ENCODE measurements at regions not wholly inside any gene's neighbourhood (a gene's known extent, or its start where the extent isn't known, plus 50 kb on each side); places are given as distances from the start of the nearest gene placed in this dataset.

- Histone ChIP-seq H3K9me3 (ENCODE audit: control insufficient read depth, low read length) (peaks cover 6% of the 10 kb centered on the region), H3K4me3 (ENCODE audit: low read length) (no peak overlapping the region), H3K4me1 (ENCODE audit: control insufficient read depth, insufficient read depth, low read length) (peaks cover 37% of the 10 kb centered on the region), H3K9ac (ENCODE audit: low read length) (peak overlapping the region; percentile 56), H3K27me3 (replicated peaks; ENCODE audit: control insufficient read depth, insufficient read depth, low read length) (no peaks in the 10 kb centered on the region), H3K36me3 (ENCODE audit: control insufficient read depth, insufficient read depth, low read length, severe bottlenecking) (no peaks in the 10 kb centered on the region)
- peak; percentile 13 for DNase-seq (ENCODE audit: low read depth)
These were observed 496.2 kb upstream of the ZMIZ1 start for GRCh38 chr10:78572565-78572964.

- peaks cover 45% of the 10 kb centered on the region for H3K4me1 ChIP-seq (ENCODE audit: control insufficient read depth, insufficient read depth, low read length)
- no peaks in the 10 kb centered on the region for H3K36me3 ChIP-seq (ENCODE audit: control insufficient read depth, insufficient read depth, low read length, severe bottlenecking)
- DNase-seq (ENCODE audit: low read depth): no peak
- no peaks in the 10 kb centered on the region for H3K9me3 ChIP-seq (ENCODE audit: control insufficient read depth, low read length)
- no peaks in the 10 kb centered on the region for H3K27me3 ChIP-seq (replicated peaks; ENCODE audit: control insufficient read depth, insufficient read depth, low read length)
- no peak overlapping the region for H3K9ac ChIP-seq (ENCODE audit: low read length)
- H3K4me3 ChIP-seq (ENCODE audit: low read length): no peak overlapping the region
These were observed 494.2 kb upstream of the ZMIZ1 start for GRCh38 chr10:78574547-78574946.

GRCh38 chr10:78575400-78575799 lies 493.4 kb upstream of the ZMIZ1 start:
- H3K4me3 ChIP-seq (ENCODE audit: low read length): no peak overlapping the region
- no peak overlapping the region for H3K9ac ChIP-seq (ENCODE audit: low read length)
- H3K27me3 ChIP-seq (replicated peaks; ENCODE audit: control insufficient read depth, insufficient read depth, low read length): no peaks in the 10 kb centered on the region
- no peak for DNase-seq (ENCODE audit: low read depth)
- no peaks in the 10 kb centered on the region for H3K9me3 ChIP-seq (ENCODE audit: control insufficient read depth, low read length)
- H3K36me3 ChIP-seq (ENCODE audit: control insufficient read depth, insufficient read depth, low read length, severe bottlenecking): no peaks in the 10 kb centered on the region
- H3K4me1 ChIP-seq (ENCODE audit: control insufficient read depth, insufficient read depth, low read length): peaks cover 43% of the 10 kb centered on the region

GRCh38 chr10:78576276-78576675 lies 492.5 kb upstream of the ZMIZ1 start:
- Histone ChIP-seq H3K9ac (ENCODE audit: low read length) (no peak overlapping the region), H3K27me3 (replicated peaks; ENCODE audit: control insufficient read depth, insufficient read depth, low read length) (no peaks in the 10 kb centered on the region), H3K4me3 (ENCODE audit: low read length) (no peak overlapping the region)

GRCh38 chr10:78577712-78578111 lies 491.1 kb upstream of the ZMIZ1 start:
- no peaks in the 10 kb centered on the region for H3K9me3 ChIP-seq (ENCODE audit: control insufficient read depth, low read length)
- no peak for DNase-seq (ENCODE audit: low read depth)
- no peak overlapping the region for H3K9ac ChIP-seq (ENCODE audit: low read length)
- H3K4me1 ChIP-seq (ENCODE audit: control insufficient read depth, insufficient read depth, low read length): peaks cover 20% of the 10 kb centered on the region
- no peak overlapping the region for H3K4me3 ChIP-seq (ENCODE audit: low read length)
- H3K36me3 ChIP-seq (ENCODE audit: control insufficient read depth, insufficient read depth, low read length, severe bottlenecking): no peaks in the 10 kb centered on the region
- no peaks in the 10 kb centered on the region for H3K27me3 ChIP-seq (replicated peaks; ENCODE audit: control insufficient read depth, insufficient read depth, low read length)

More at GRCh38 chr10:78576276-78576675, 492.5 kb upstream of the ZMIZ1 start:
- Histone ChIP-seq H3K4me1 (ENCODE audit: control insufficient read depth, insufficient read depth, low read length) (peaks cover 34% of the 10 kb centered on the region), H3K9me3 (ENCODE audit: control insufficient read depth, low read length) (no peaks in the 10 kb centered on the region), H3K36me3 (ENCODE audit: control insufficient read depth, insufficient read depth, low read length, severe bottlenecking) (no peaks in the 10 kb centered on the region)
- DNase-seq (ENCODE audit: low read depth): no peak

GRCh38 chr10:78578929-78579328 lies 489.8 kb upstream of the ZMIZ1 start:
- Histone ChIP-seq H3K4me3 (ENCODE audit: low read length) (no peak overlapping the region), H3K9me3 (ENCODE audit: control insufficient read depth, low read length) (no peaks in the 10 kb centered on the region), H3K9ac (ENCODE audit: low read length) (no peak overlapping the region), H3K4me1 (ENCODE audit: control insufficient read depth, insufficient read depth, low read length) (peaks cover 8% of the 10 kb centered on the region), H3K36me3 (ENCODE audit: control insufficient read depth, insufficient read depth, low read length, severe bottlenecking) (no peaks in the 10 kb centered on the region), H3K27me3 (replicated peaks; ENCODE audit: control insufficient read depth, insufficient read depth, low read length) (no peaks in the 10 kb centered on the region)
- no peak for DNase-seq (ENCODE audit: low read depth)

GRCh38 chr10:78579576-78579975 lies 489.2 kb upstream of the ZMIZ1 start:
- Histone ChIP-seq H3K9me3 (ENCODE audit: control insufficient read depth, low read length) (no peaks in the 10 kb centered on the region), H3K9ac (ENCODE audit: low read length) (no peak overlapping the region), H3K4me3 (ENCODE audit: low read length) (no peak overlapping the region), H3K4me1 (ENCODE audit: control insufficient read depth, insufficient read depth, low read length) (peaks cover 11% of the 10 kb centered on the region), H3K36me3 (ENCODE audit: control insufficient read depth, insufficient read depth, low read length, severe bottlenecking) (no peaks in the 10 kb centered on the region), H3K27me3 (replicated peaks; ENCODE audit: control insufficient read depth, insufficient read depth, low read length) (no peaks in the 10 kb centered on the region)
- no peak for DNase-seq (ENCODE audit: low read depth)

- Histone ChIP-seq H3K36me3 (ENCODE audit: control insufficient read depth, insufficient read depth, low read length, severe bottlenecking) (no peaks in the 10 kb centered on the region), H3K9me3 (ENCODE audit: control insufficient read depth, low read length) (no peaks in the 10 kb centered on the region), H3K4me3 (ENCODE audit: low read length) (no peak overlapping the region), H3K4me1 (ENCODE audit: control insufficient read depth, insufficient read depth, low read length) (peaks cover 15% of the 10 kb centered on the region), H3K9ac (ENCODE audit: low read length) (no peak overlapping the region), H3K27me3 (replicated peaks; ENCODE audit: control insufficient read depth, insufficient read depth, low read length) (no peaks in the 10 kb centered on the region)
- DNase-seq (ENCODE audit: low read depth): no peak
These were observed 488.8 kb upstream of the ZMIZ1 start for GRCh38 chr10:78579995-78580394.

- Histone ChIP-seq H3K4me3 (ENCODE audit: low read length) (no peak overlapping the region), H3K27me3 (replicated peaks; ENCODE audit: control insufficient read depth, insufficient read depth, low read length) (no peaks in the 10 kb centered on the region), H3K4me1 (ENCODE audit: control insufficient read depth, insufficient read depth, low read length) (peaks cover 16% of the 10 kb centered on the region), H3K36me3 (ENCODE audit: control insufficient read depth, insufficient read depth, low read length, severe bottlenecking) (no peaks in the 10 kb centered on the region), H3K9me3 (ENCODE audit: control insufficient read depth, low read length) (no peaks in the 10 kb centered on the region), H3K9ac (ENCODE audit: low read length) (no peak overlapping the region)
- DNase-seq (ENCODE audit: low read depth): no peak
These were observed 487.6 kb upstream of the ZMIZ1 start for GRCh38 chr10:78581133-78581694.

- Histone ChIP-seq H3K36me3 (ENCODE audit: control insufficient read depth, insufficient read depth, low read length, severe bottlenecking) (no peaks in the 10 kb centered on the region), H3K4me3 (ENCODE audit: low read length) (no peak overlapping the region), H3K9ac (ENCODE audit: low read length) (no peak overlapping the region), H3K4me1 (ENCODE audit: control insufficient read depth, insufficient read depth, low read length) (peaks cover 22% of the 10 kb centered on the region), H3K27me3 (replicated peaks; ENCODE audit: control insufficient read depth, insufficient read depth, low read length) (no peaks in the 10 kb centered on the region), H3K9me3 (ENCODE audit: control insufficient read depth, low read length) (no peaks in the 10 kb centered on the region)
- no peak for DNase-seq (ENCODE audit: low read depth)
These were observed 486.2 kb upstream of the ZMIZ1 start for GRCh38 chr10:78582540-78582939.

GRCh38 chr10:78584266-78584665 lies 484.5 kb upstream of the ZMIZ1 start:
- no peaks in the 10 kb centered on the region for H3K27me3 ChIP-seq (replicated peaks; ENCODE audit: control insufficient read depth, insufficient read depth, low read length)
- H3K4me1 ChIP-seq (ENCODE audit: control insufficient read depth, insufficient read depth, low read length): peaks cover 32% of the 10 kb centered on the region
- no peak for DNase-seq (ENCODE audit: low read depth)
- no peaks in the 10 kb centered on the region for H3K36me3 ChIP-seq (ENCODE audit: control insufficient read depth, insufficient read depth, low read length, severe bottlenecking)
- no peak overlapping the region for H3K9ac ChIP-seq (ENCODE audit: low read length)
- no peak overlapping the region for H3K4me3 ChIP-seq (ENCODE audit: low read length)
- no peaks in the 10 kb centered on the region for H3K9me3 ChIP-seq (ENCODE audit: control insufficient read depth, low read length)

- H3K27me3 ChIP-seq (replicated peaks; ENCODE audit: control insufficient read depth, insufficient read depth, low read length): no peaks in the 10 kb centered on the region
- H3K4me1 ChIP-seq (ENCODE audit: control insufficient read depth, insufficient read depth, low read length): peaks cover 30% of the 10 kb centered on the region
- H3K4me3 ChIP-seq (ENCODE audit: low read length): no peak overlapping the region
- H3K9ac ChIP-seq (ENCODE audit: low read length): no peak overlapping the region
- DNase-seq (ENCODE audit: low read depth): no peak
- no peaks in the 10 kb centered on the region for H3K9me3 ChIP-seq (ENCODE audit: control insufficient read depth, low read length)
- no peaks in the 10 kb centered on the region for H3K36me3 ChIP-seq (ENCODE audit: control insufficient read depth, insufficient read depth, low read length, severe bottlenecking)
These were observed 484.1 kb upstream of the ZMIZ1 start for GRCh38 chr10:78584681-78585080.
